Bronchial epithelial cell (primary cell): ENCODE measurements at regions not wholly inside any gene's neighbourhood (a gene's known extent, or its start where the extent isn't known, plus 50 kb on each side); places are given as distances from the start of the nearest gene placed in this dataset.
"Not testable (repeated sequence)": the region's sequence is repeated elsewhere in the genome, so short reads cannot be mapped to it uniquely, and the experiment has no call there.

ENCODE experiments used
- DNase-seq: peaks from one replicate; pipeline ENCODE4 v3.0.0-alpha.2; 2010; ENCODE audit warnings: low read depth
- FAIRE-seq: peaks from 2 replicates; lab custom pipeline; 2011; peaks lifted over from hg19 to GRCh38; lab: Jason Lieb, UNC
- H3K27me3 ChIP-seq: 2 replicates; pipeline ENCODE4 v1.5.1; 2011; ENCODE audit warnings: low read length; ENCODE audit not compliant: control insufficient read depth, insufficient read depth
- H3K36me3 ChIP-seq: 2 replicates; pipeline ENCODE4 v1.5.1; 2011; ENCODE audit warnings: low read length; ENCODE audit not compliant: control insufficient read depth, insufficient read depth
- H3K4me3 ChIP-seq: 2 replicates; pipeline ENCODE4 v1.5.1; 2011; ENCODE audit warnings: mild to moderate bottlenecking, low read depth, low read length, control low read depth
- CTCF ChIP-seq: IDR thresholded peaks from 2 replicates; pipeline ENCODE4 v1.5.1; 2011; ENCODE audit warnings: mild to moderate bottlenecking, moderate library complexity, low read length, control low read depth, inconsistent platforms; ENCODE audit not compliant: insufficient read depth, severe bottlenecking

GRCh38 chr21:23138797-23139196 lies 2140.6 kb downstream of the NCAM2 start:
- DNase-seq (no peak), FAIRE-seq (no peak)
- no peak overlapping the region for H3K4me3 ChIP-seq
- no peaks in the 10 kb centered on the region for H3K27me3 ChIP-seq
- no peaks in the 10 kb centered on the region for H3K36me3 ChIP-seq
- no peak for TF ChIP-seq CTCF

GRCh38 chr21:23152130-23152529 lies 2153.9 kb downstream of the NCAM2 start:
- FAIRE-seq (no peak), DNase-seq (no peak)
- Histone ChIP-seq H3K27me3 (no peaks in the 10 kb centered on the region), H3K4me3 (no peak overlapping the region), H3K36me3 (no peaks in the 10 kb centered on the region)
- no peak for TF ChIP-seq CTCF

GRCh38 chr21:23153842-23154241 lies 2155.6 kb downstream of the NCAM2 start:
- H3K27me3 ChIP-seq, H3K36me3 ChIP-seq, H3K4me3 ChIP-seq, FAIRE-seq, DNase-seq: not testable (repeated sequence)

- FAIRE-seq (no peak), DNase-seq (no peak)
- H3K4me3 ChIP-seq = no peak overlapping the region
- H3K27me3 ChIP-seq = no peaks in the 10 kb centered on the region
- TF ChIP-seq CTCF = no peak
- no peaks in the 10 kb centered on the region for H3K36me3 ChIP-seq
Observed at GRCh38 chr21:23155281-23155680, 2157.1 kb downstream of the NCAM2 start.

GRCh38 chr21:23160914-23161313 lies 2162.7 kb downstream of the NCAM2 start:
- no peaks in the 10 kb centered on the region for H3K36me3 ChIP-seq
- FAIRE-seq (no peak), DNase-seq (no peak)
- H3K4me3 ChIP-seq = no peak overlapping the region
- no peak for TF ChIP-seq CTCF
- no peaks in the 10 kb centered on the region for H3K27me3 ChIP-seq

- Histone ChIP-seq H3K36me3 (no peaks in the 10 kb centered on the region), H3K4me3 (no peak overlapping the region), H3K27me3 (no peaks in the 10 kb centered on the region)
- no peak for FAIRE-seq
- DNase-seq = peak; percentile 67
- no peak for TF ChIP-seq CTCF
Observed at GRCh38 chr21:23162198-23162946, 2164.2 kb downstream of the NCAM2 start.
